HEK293 (cell line): ENCODE measurements at regions not wholly inside any gene's neighbourhood (a gene's known extent, or its start where the extent isn't known, plus 50 kb on each side); places are given as distances from the start of the nearest gene placed in this dataset.

Experiments used
- CTCF ChIA-PET: fragments of 350-600 bp; formaldehyde crosslinking; extraction: SDS; loops from one replicate; lab custom pipeline; 2021; ENCODE audit warnings: antibody characterized with exemption; lab: Yijun Ruan, JAX
- POLR2A ChIA-PET: fragments of 300-600 bp; formaldehyde crosslinking; extraction: SDS; loops from one replicate; lab custom pipeline; 2020; ENCODE audit warnings: antibody characterized with exemption, inconsistent platforms; lab: Yijun Ruan, JAX
- H3K27ac ChIP-seq: fragments of 200-500 bp; sonication (Bioruptor generic); 2 replicates; pipeline ENCODE4 v1.5.1; 2014; ENCODE audit warnings: low read depth, low read length, control low read depth, inconsistent platforms; ENCODE audit errors: extremely low read depth
- H3K36me3 ChIP-seq, 2 experiments: fragments of 200-500 bp in 1 of 2; sonication (Bioruptor generic) in 1 of 2; 1 replicate in 1 of 2; 2 replicates in 1 of 2; pipeline ENCODE4 v1.5.1; 2014 to 2017; ENCODE audit warnings: inconsistent platforms in 2 of 2, low read length in 2 of 2; ENCODE audit not compliant: control insufficient read depth in 2 of 2, insufficient read depth in 1 of 2
- H3K4me1 ChIP-seq: fragments of 200-500 bp; sonication (Bioruptor generic); 2 replicates; pipeline ENCODE4 v1.5.1; 2014; ENCODE audit warnings: mild to moderate bottlenecking, low read length, inconsistent platforms; ENCODE audit not compliant: control insufficient read depth, insufficient read depth
- H3K4me3 ChIP-seq: 2 replicates; pipeline ENCODE4 v1.5.1; 2011; ENCODE audit warnings: low read depth, mild to moderate bottlenecking, control low read depth, low read length, moderate library complexity
- H3K9me3 ChIP-seq: fragments of 200-500 bp; sonication (Bioruptor generic); 2 replicates; pipeline ENCODE4 v1.5.1; 2014; ENCODE audit warnings: low read depth, low read length, inconsistent platforms; ENCODE audit not compliant: control insufficient read depth, insufficient read depth
- HOXA7 ChIP-seq: sonication (generic); formaldehyde crosslinking; IDR thresholded peaks from 2 replicates; pipeline ENCODE4 v1.8.1; 2022; ENCODE audit warnings: missing genetic modification reagents, borderline replicate concordance
- KLF10 ChIP-seq: fragments of 450-650 bp; IDR thresholded peaks from 2 replicates; pipeline ENCODE4 v1.5.1; 2018; ENCODE audit warnings: missing biosample characterization, mild to moderate bottlenecking, missing genetic modification characterization
- OVOL3 ChIP-seq: fragments of 450-650 bp; formaldehyde crosslinking; IDR thresholded peaks from 2 replicates; pipeline ENCODE4 v1.5.1; 2016; ENCODE audit warnings: missing biosample characterization, missing genetic modification characterization
- TRIM28 ChIP-seq: IDR thresholded peaks from 2 replicates; pipeline ENCODE4 v1.6.1; 2011; ENCODE audit warnings: low read length, control low read depth, borderline replicate concordance
- WT1 ChIP-seq: fragments of 450-650 bp; formaldehyde crosslinking; IDR thresholded peaks from 2 replicates; pipeline ENCODE4 v1.5.1; 2016; ENCODE audit warnings: missing biosample characterization, missing genetic modification characterization
- ZFP3 ChIP-seq: fragments of 450-650 bp; formaldehyde crosslinking; IDR thresholded peaks from 2 replicates; pipeline ENCODE4 v1.5.1; 2016; ENCODE audit warnings: low read depth, missing biosample characterization, missing genetic modification characterization
- ZNF133 ChIP-seq: fragments of 450-650 bp; formaldehyde crosslinking; IDR thresholded peaks from 2 replicates; pipeline ENCODE4 v1.5.1; 2016; ENCODE audit warnings: missing biosample characterization, missing genetic modification characterization
- ZNF175 ChIP-seq: fragments of 450-650 bp; formaldehyde crosslinking; IDR thresholded peaks from 2 replicates; pipeline ENCODE4 v1.5.1; 2016; ENCODE audit warnings: missing biosample characterization, missing genetic modification characterization
- ZNF2 ChIP-seq: fragments of 450-650 bp; formaldehyde crosslinking; IDR thresholded peaks from 2 replicates; pipeline ENCODE4 v1.5.1; 2016; ENCODE audit warnings: missing biosample characterization, missing genetic modification characterization
- ZNF248 ChIP-seq: fragments of 450-650 bp; formaldehyde crosslinking; IDR thresholded peaks from 2 replicates; pipeline ENCODE4 v1.5.1; 2017; ENCODE audit warnings: missing biosample characterization, missing genetic modification characterization
- ZNF544 ChIP-seq: fragments of 450-650 bp; formaldehyde crosslinking; IDR thresholded peaks from 2 replicates; pipeline ENCODE4 v1.5.0; 2017; ENCODE audit warnings: missing biosample characterization, missing genetic modification characterization
- ZNF571 ChIP-seq: fragments of 450-650 bp; formaldehyde crosslinking; IDR thresholded peaks from 2 replicates; pipeline ENCODE4 v1.5.0; 2017; ENCODE audit warnings: missing biosample characterization, missing genetic modification characterization
- ZNF777 ChIP-seq: fragments of 450-650 bp; formaldehyde crosslinking; IDR thresholded peaks from 2 replicates; pipeline ENCODE4 v1.5.1; 2017; ENCODE audit warnings: missing biosample characterization, missing genetic modification characterization, borderline replicate concordance
- TF ChIP-seq, protein P1 (sequence below): fragments of 450-650 bp; formaldehyde crosslinking; IDR thresholded peaks from 2 replicates; pipeline ENCODE4 v1.5.1; 2016; ENCODE audit warnings: missing biosample characterization, missing genetic modification characterization
- TF ChIP-seq, protein P2 (sequence below): fragments of 450-650 bp; formaldehyde crosslinking; IDR thresholded peaks from 2 replicates; pipeline ENCODE4 v1.5.1; 2016; ENCODE audit warnings: missing biosample characterization, missing genetic modification characterization
- TF ChIP-seq, protein P3 (sequence below): sonication (generic); formaldehyde crosslinking; IDR thresholded peaks from 2 replicates; pipeline ENCODE4 v1.8.1; 2022; ENCODE audit warnings: mild to moderate bottlenecking, moderate library complexity, missing genetic modification reagents
- TF ChIP-seq, protein P4 (sequence below): fragments of 450-650 bp; formaldehyde crosslinking; IDR thresholded peaks from 2 replicates; pipeline ENCODE4 v1.5.1; 2017; ENCODE audit warnings: missing biosample characterization, missing genetic modification characterization
- TF ChIP-seq, protein P5 (sequence below): fragments of 450-650 bp; formaldehyde crosslinking; IDR thresholded peaks from 2 replicates; pipeline ENCODE4 v1.5.1; 2016; ENCODE audit warnings: missing biosample characterization, missing genetic modification characterization, low read depth

DNA sequence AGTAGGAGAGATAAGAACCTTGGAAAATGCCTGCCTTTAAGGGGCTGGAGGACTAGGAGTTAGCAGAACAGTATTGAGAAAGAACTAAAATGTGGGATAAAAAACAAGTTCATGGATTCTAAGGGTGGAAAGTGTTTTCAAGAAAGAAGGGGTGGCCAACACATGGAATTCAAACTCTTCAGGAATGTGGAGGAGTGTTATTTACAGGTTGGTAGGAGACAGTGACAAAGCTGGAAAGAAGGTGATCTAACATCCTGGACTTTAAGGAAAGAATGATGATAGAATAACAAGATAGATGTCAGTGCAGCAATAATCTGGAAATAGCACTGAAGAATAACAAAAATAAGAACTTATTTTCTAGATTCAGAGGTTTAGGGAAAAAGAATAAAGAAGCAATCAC is 54.0 kb upstream of the TNFRSF21 start (continued):
- TF ChIP-seq, protein P1, sequence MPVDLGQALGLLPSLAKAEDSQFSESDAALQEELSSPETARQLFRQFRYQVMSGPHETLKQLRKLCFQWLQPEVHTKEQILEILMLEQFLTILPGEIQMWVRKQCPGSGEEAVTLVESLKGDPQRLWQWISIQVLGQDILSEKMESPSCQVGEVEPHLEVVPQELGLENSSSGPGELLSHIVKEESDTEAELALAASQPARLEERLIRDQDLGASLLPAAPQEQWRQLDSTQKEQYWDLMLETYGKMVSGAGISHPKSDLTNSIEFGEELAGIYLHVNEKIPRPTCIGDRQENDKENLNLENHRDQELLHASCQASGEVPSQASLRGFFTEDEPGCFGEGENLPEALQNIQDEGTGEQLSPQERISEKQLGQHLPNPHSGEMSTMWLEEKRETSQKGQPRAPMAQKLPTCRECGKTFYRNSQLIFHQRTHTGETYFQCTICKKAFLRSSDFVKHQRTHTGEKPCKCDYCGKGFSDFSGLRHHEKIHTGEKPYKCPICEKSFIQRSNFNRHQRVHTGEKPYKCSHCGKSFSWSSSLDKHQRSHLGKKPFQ (tag by site-specific recombination), result no peak
- TF ChIP-seq WT1 (tag by site-specific recombination) (no peak), ZNF175 (no peak), ZNF777 (tag by site-specific recombination) (no peak), ZNF248 (tag by site-specific recombination) (no peak), KLF10 (no peak)
- TF ChIP-seq, protein P2, sequence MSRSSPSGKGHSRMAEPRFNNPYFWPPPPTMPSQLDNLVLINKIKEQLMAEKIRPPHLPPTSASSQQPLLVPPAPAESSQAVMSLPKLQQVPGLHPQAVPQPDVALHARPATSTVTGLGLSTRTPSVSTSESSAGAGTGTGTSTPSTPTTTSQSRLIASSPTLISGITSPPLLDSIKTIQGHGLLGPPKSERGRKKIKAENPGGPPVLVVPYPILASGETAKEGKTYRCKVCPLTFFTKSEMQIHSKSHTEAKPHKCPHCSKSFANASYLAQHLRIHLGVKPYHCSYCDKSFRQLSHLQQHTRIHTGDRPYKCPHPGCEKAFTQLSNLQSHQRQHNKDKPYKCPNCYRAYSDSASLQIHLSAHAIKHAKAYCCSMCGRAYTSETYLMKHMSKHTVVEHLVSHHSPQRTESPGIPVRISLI (tag by site-specific recombination), result no peak
- TF ChIP-seq, protein P3, sequence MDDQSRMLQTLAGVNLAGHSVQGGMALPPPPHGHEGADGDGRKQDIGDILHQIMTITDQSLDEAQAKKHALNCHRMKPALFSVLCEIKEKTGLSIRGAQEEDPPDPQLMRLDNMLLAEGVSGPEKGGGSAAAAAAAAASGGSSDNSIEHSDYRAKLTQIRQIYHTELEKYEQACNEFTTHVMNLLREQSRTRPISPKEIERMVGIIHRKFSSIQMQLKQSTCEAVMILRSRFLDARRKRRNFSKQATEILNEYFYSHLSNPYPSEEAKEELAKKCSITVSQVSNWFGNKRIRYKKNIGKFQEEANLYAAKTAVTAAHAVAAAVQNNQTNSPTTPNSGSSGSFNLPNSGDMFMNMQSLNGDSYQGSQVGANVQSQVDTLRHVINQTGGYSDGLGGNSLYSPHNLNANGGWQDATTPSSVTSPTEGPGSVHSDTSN (CRISPR knock-in tag), result no peak
- TF ChIP-seq, all 188 proteins: peak for 0

DNA sequence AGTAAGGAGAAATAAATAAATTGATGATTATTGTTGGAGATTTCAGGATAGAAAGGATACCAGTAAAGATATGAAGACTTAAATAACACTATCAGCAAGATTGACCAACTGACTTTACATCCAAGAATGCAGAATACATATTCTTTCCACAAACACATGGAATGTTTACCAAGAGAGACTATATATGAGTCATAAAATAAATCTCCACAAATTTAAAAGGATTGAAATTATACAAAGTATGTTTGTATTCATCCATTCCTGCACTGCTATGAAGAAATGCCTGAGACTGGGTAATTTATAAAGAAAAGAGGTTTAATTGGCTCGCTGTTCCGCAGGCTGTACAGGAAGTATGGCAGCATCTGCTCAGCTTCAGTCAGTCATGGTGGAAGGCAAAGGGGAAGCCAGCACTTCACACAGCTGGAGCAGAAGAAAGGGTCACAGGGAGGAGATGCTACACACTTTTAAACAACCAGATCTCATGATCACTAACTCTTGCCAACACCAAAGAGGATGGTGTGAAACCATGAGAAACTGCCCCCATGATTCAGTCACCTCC is 56.7 kb upstream of the TNFRSF21 start:
- Histone ChIP-seq H3K9me3 (no peaks in the 10 kb centered on the region), H3K36me3 (no peaks in the 10 kb centered on the region), H3K4me1 (no peaks in the 10 kb centered on the region), H3K4me3 (no peak overlapping the region), H3K27ac (no peak overlapping the region)
- POLR2A ChIA-PET, result no interaction called here
- TF ChIP-seq OVOL3 (tag by site-specific recombination) (no peak), TRIM28 (no peak), ZFP3 (tag by site-specific recombination) (no peak), ZNF2 (no peak), ZNF544 (tag by site-specific recombination) (no peak), HOXA7 (no peak), ZNF571 (tag by site-specific recombination) (no peak), ZNF133 (no peak)
- TF ChIP-seq, protein P4, sequence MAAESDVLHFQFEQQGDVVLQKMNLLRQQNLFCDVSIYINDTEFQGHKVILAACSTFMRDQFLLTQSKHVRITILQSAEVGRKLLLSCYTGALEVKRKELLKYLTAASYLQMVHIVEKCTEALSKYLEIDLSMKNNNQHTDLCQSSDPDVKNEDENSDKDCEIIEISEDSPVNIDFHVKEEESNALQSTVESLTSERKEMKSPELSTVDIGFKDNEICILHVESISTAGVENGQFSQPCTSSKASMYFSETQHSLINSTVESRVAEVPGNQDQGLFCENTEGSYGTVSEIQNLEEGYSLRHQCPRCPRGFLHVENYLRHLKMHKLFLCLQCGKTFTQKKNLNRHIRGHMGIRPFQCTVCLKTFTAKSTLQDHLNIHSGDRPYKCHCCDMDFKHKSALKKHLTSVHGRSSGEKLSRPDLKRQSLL (tag by site-specific recombination), result no peak
- TF ChIP-seq, protein P5, sequence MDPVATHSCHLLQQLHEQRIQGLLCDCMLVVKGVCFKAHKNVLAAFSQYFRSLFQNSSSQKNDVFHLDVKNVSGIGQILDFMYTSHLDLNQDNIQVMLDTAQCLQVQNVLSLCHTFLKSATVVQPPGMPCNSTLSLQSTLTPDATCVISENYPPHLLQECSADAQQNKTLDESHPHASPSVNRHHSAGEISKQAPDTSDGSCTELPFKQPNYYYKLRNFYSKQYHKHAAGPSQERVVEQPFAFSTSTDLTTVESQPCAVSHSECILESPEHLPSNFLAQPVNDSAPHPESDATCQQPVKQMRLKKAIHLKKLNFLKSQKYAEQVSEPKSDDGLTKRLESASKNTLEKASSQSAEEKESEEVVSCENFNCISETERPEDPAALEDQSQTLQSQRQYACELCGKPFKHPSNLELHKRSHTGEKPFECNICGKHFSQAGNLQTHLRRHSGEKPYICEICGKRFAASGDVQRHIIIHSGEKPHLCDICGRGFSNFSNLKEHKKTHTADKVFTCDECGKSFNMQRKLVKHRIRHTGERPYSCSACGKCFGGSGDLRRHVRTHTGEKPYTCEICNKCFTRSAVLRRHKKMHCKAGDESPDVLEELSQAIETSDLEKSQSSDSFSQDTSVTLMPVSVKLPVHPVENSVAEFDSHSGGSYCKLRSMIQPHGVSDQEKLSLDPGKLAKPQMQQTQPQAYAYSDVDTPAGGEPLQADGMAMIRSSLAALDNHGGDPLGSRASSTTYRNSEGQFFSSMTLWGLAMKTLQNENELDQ (tag by site-specific recombination), result no peak
- CTCF ChIA-PET, result interaction anchor here (0.7 kb wide), 1 partner anchor 17 kb away, joined by 3 read pairs; no protein-coding TSS in a partner anchor
